Cardiac fibroblast (primary cell): ENCODE measurements at regions not wholly inside any gene's neighbourhood (a gene's known extent, or its start where the extent isn't known, plus 50 kb on each side); places are given as distances from the start of the nearest gene placed in this dataset.
A peak's percentile ranks its signal among the peaks of the same experiment; 100 is the strongest.

Source experiments
- DNase-seq, 2 donors: peaks; one replicate each; pipeline versions ENCODE4 v3.0.0 to v3.0.0-alpha.2; 2010; ENCODE audit warnings: low read depth in 2 of 2
- H3K4me3 ChIP-seq, 2 donors: replicated peaks in 1 of 2; 1 replicate in 1 of 2; 2 replicates in 1 of 2; pipeline ENCODE4 v1.5.1; 2011; ENCODE audit warnings: low read depth in 2 of 2, low read length in 2 of 2, mild to moderate bottlenecking in 2 of 2, moderate library complexity in 1 of 2
- TF ChIP-seq, protein P1 (sequence below): IDR thresholded peaks from one replicate; pipeline ENCODE4 v1.5.1; 2011; ENCODE audit warnings: low read depth, mild to moderate bottlenecking, low read length, inconsistent platforms

DNA sequence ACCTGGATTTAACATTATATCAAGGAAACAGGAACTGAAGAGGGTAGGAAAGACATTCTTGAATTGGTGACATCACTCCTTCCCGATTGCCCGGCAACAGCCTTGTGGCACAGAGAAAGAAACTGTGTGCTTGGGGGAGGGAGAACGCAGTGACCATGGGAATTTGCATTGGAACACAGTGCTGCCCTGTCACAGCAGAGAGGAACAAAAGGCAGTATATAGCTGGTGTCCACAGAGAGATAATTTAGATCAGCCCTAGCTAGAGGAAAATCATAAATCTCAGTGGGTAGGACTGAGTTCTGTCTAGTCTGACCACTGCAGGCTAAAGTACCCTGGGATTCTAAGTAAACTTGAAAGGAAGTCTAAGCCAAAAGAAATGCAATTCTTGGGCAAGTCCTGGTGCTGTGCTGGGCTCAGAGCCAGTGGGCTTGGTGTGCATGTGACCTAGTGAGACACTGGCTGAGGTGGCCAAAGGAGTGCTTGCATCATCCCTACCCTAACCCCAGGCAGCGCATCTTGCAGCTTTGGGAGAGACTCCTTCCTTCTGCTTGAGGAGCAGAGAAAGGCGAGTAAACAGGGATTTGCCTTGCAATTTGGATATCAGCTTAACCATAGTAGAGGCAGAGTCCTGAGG, 697.6 kb downstream of the HACE1 start:
- peak; percentile 36 to 95 for DNase-seq
- TF ChIP-seq, protein P1, sequence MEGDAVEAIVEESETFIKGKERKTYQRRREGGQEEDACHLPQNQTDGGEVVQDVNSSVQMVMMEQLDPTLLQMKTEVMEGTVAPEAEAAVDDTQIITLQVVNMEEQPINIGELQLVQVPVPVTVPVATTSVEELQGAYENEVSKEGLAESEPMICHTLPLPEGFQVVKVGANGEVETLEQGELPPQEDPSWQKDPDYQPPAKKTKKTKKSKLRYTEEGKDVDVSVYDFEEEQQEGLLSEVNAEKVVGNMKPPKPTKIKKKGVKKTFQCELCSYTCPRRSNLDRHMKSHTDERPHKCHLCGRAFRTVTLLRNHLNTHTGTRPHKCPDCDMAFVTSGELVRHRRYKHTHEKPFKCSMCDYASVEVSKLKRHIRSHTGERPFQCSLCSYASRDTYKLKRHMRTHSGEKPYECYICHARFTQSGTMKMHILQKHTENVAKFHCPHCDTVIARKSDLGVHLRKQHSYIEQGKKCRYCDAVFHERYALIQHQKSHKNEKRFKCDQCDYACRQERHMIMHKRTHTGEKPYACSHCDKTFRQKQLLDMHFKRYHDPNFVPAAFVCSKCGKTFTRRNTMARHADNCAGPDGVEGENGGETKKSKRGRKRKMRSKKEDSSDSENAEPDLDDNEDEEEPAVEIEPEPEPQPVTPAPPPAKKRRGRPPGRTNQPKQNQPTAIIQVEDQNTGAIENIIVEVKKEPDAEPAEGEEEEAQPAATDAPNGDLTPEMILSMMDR, result no peak
- no peak overlapping the region for H3K4me3 ChIP-seq

DNA sequence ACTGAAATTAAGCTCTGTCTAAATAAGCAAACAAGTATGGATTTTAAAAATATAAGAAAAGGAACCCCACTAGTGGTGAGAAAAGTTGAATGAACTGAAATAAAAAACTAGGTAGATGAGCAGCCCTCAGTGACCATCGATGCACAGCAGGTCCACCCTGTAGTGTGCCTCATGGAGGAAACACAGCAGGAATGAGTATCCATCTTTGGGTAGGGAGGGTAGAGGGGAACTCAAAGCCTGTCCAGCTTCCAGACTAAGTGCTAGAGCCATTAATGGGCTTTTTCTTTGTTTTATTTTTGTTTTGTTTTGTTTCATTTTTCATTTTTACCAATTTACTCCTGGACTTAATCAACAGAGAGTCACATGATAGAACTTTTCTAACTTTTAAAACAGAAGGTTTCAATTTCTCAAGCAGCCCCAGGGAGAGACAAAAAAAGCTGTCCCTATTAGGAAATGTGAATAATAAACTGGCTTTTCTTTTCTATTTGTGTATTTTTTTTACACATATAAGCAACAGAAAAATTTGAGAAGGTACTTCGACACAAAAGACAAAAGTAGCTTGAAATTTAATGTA, 700.6 kb downstream of the HACE1 start:
- H3K4me3 ChIP-seq, result no peak overlapping the region
- DNase-seq, result no peak
- TF ChIP-seq, protein P1, result no peak

DNA sequence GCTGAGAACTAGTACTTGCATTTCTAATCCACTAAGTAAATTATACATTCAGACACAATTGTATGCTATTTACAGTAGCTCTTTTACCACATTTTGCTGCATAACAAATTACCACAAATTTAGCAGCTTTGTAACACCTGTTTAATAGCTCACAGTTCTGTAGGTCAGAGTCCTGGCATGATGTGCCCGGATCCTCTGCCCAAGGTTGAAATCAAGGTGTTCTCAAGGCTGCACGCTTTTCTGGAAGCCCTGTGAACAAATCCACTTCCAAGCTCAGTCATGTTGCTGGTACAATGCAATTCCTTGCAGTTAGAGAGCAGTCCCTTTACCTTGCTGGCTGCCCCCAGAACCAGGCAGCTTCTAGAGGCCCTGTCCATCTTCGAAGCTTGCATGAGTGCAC, 716.0 kb downstream of the HACE1 start:
- no peak overlapping the region for H3K4me3 ChIP-seq
- TF ChIP-seq, protein P1, result no peak
- no peak for DNase-seq

- no peak for DNase-seq
- TF ChIP-seq, protein P1, result no peak
- H3K4me3 ChIP-seq, result no peak overlapping the region
Measured at GRCh38 chr6:104134876-104135275, 724.8 kb downstream of the HACE1 start.

- no peak for DNase-seq
- TF ChIP-seq, protein P1, result no peak
- no peak overlapping the region for H3K4me3 ChIP-seq
Measured at GRCh38 chr6:104130343-104130742, 729.4 kb downstream of the HACE1 start.

- no peak overlapping the region for H3K4me3 ChIP-seq
- TF ChIP-seq, protein P1, result no peak
- no peak for DNase-seq
Measured at GRCh38 chr6:104126315-104127005, 733.3 kb downstream of the HACE1 start.
